ENCODE measurements at regions not wholly inside any gene's neighbourhood (a gene's known extent, or its start where the extent isn't known, plus 50 kb on each side); places are given as distances from the start of the nearest gene placed in this dataset.
"Not testable (repeated sequence)": the region's sequence is repeated elsewhere in the genome, so short reads cannot be mapped to it uniquely, and the experiment has no call there.

DNA sequence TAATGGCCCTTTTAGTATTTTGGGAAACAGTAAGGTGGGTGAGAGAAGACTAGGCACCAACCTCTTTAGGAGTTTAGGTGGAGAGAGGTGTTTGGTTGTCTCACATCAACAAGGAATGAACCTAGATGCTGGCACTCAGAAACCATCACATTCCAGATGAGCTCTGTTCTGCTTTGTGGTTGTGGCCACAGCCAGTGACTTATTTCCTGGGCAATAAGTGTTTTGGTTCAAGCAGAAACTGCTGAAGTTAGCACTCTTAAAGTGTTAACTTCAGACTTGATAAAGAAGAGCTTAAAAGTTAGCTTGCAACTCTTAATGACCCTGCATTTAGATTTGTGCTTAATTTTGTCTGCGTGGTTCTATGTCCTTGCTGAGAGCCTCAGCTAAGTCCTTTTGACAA lies 929.2 kb downstream of the SLC4A3 start:
- DNase-seq (ENCODE audit: low read depth) = peak; percentile 28

DNA sequence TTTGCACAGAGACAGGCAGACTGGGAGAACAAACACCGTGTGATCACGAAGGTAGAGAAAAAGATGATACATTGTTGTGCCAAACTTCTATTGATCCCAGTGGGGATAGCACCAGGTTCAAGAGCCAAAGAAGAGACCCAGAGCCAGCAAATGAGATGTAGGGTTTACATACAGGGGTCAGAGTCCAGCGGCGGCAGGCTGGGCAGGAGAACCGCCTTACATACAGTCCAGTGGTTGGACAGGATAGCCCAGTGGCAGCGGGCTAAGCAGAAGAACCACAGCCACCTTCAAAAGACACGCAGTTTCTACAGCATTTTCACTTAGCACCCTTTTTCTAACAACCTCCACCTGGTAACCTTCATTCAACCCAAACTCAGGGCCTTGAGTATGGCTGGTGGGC lies 932.8 kb downstream of the SLC4A3 start:
- no peak for DNase-seq (ENCODE audit: low read depth)

GRCh38 chr2:220562375-220563140 lies 935.1 kb downstream of the SLC4A3 start:
- no peak for DNase-seq (ENCODE audit: low read depth)

DNA sequence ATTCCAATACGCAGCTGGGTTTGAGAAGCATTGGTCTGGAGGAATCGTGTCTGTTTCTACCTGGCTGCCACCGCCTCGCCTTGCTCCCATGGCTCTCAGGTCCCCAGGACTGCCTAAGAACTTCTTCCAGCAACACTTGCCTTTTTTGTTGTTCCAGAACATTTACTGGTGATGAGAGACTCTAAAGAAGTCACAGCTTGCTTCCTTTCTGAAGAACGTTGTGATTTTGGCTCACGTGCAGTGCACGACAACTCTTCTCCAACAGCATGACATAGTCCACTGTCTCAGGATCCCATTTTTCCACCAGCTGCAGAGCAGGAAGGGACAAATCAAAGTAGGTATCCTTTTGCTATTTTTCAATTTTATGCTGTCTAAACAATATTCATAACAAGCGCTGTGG lies 940.9 kb downstream of the SLC4A3 start:
- no peak for DNase-seq (ENCODE audit: low read depth)

- no peak for DNase-seq (ENCODE audit: low read depth)
Measured at GRCh38 chr2:220569112-220569897, 941.9 kb downstream of the SLC4A3 start.

GRCh38 chr2:220572385-220572784 lies 945.0 kb downstream of the SLC4A3 start:
- DNase-seq (ENCODE audit: low read depth) = peak; percentile 33

- DNase-seq (ENCODE audit: low read depth) = no peak
Measured at GRCh38 chr2:220574038-220574437, 946.6 kb downstream of the SLC4A3 start.

DNA sequence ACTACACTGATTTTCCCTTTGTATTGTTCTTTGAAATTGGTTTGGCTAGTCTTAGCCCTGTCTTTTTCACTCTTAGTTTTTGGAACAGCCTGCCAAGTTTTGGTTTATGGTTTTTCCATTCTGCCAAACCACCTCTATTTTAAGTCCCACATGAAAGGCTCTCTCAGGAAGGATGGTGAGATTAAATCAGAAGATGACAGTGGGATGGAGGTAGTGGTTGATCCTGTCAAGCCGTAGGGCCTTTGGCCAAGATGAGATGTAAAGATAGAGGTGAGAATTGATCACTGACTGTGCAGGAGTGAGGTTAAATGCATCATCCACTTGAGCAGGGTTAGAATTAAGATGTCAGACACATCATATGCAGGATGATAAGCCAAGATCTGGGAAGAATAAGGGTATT lies 948.5 kb downstream of the SLC4A3 start:
- DNase-seq (ENCODE audit: low read depth) = no peak

- no peak for DNase-seq (ENCODE audit: low read depth)
Measured at GRCh38 chr2:220579452-220579851, 952.0 kb downstream of the SLC4A3 start.

- DNase-seq (ENCODE audit: low read depth) = no peak
Measured at GRCh38 chr2:220580113-220580512, 952.7 kb downstream of the SLC4A3 start.

- no peak for DNase-seq (ENCODE audit: low read depth)
Measured at GRCh38 chr2:220583725-220584124, 956.3 kb downstream of the SLC4A3 start.

DNA sequence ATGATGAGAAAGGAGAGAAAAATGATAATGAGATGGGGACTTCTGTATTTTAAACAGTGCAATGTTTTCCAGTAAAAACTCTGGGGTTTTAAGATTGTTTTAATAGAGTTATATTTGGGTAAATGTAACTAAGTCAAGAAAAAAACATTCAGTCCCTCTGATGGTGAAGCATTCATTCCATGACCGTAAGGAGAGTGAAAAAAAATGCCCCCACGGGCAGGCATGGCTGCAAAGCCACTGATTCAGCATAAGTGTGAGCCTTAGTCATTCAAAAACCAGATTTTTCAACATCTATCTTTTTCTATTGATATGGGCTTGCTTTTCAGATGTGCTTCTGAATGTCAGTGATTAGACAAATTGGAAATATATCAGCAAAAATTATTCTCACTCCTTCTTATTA lies 957.8 kb downstream of the SLC4A3 start:
- no peak for DNase-seq (ENCODE audit: low read depth)

GRCh38 chr2:220586980-220587530 lies 959.6 kb downstream of the SLC4A3 start:
- no peak for DNase-seq (ENCODE audit: low read depth)

- DNase-seq (ENCODE audit: low read depth) = no peak
Measured at GRCh38 chr2:220588148-220588547, 960.7 kb downstream of the SLC4A3 start.

DNA sequence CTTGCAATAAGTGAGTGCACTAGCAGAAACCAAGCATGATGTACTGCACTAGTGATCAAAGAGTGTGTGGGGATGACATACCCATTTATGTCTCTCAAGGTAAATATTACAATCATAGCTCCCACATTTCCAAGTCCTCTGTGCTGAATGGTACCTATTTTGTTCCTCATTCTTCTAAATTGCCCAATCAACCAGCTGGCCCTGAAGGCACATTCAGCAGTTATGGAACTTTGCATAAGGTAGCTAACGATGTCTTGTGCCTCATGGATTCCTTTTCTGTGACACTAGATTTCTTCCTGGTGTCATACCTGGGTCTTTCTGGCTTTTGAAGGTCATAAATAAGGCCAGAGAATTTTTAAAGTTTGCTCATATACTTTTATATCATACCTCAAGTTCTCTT lies 963.0 kb downstream of the SLC4A3 start:
- no peak for DNase-seq (ENCODE audit: low read depth)

- no peak for DNase-seq (ENCODE audit: low read depth)
Measured at GRCh38 chr2:220593526-220593925, 966.1 kb downstream of the SLC4A3 start.

DNA sequence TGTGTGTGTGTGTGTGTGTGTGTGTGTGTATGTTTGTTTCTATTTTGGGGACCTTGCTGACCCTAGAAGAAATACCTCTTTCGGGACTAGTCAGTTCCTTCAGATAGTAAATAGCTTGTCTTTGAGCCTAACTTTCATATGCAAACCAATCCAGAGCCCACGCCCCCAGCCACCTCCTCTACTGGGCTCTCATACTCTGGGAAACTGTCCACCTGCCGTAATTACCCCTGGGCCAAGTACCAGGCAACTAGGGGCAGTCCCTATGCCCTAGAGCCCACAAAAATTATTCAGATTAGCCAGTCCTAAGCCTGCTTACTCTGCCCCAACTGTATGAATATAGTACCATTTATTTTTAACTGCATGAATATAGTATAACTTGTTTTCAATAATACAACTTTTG lies 970.4 kb downstream of the EPHA4 start:
- no peak for DNase-seq (ENCODE audit: low read depth)

DNA sequence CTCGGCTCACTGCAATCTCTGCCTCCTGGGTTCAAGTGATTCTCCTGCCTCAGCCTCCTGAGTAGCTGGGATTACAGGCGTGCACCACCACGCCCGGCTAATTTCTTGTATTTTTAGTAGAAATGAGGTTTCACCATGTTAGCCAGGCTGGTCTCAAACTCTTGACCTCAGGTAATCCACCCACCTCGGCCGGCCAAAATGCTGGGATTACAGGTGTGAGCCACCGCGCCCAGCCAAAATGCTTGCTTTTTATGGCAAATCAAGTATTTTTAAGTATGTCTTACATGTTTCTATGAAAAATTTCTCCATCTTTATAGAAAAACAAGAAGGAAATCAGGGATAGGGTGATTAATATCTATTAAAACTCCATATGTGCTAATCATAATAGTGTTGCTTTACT lies 959.1 kb downstream of the EPHA4 start:
- not testable (repeated sequence) for DNase-seq (ENCODE audit: low read depth)

DNA sequence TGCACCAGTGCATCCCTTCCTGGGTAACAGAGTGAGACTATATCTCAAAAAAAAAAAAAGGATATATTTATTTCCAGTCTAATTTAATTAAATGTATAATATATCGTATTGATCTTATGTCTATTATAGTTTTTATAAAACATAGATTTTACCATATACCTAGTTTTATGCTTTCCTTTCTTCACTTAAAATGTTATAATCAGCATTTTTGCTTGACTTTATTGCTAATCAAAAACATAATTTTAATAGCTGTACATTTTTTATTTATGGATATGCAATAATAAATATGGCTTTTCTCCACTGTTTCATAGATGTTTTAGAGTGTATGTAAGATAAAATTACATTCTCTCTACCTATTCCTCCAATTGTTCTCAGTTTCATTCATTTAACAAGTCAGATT lies 958.0 kb downstream of the EPHA4 start:
- DNase-seq (ENCODE audit: low read depth) = no peak

GRCh38 chr2:220619525-220620220 lies 952.4 kb downstream of the EPHA4 start:
- DNase-seq (ENCODE audit: low read depth) = no peak

DNA sequence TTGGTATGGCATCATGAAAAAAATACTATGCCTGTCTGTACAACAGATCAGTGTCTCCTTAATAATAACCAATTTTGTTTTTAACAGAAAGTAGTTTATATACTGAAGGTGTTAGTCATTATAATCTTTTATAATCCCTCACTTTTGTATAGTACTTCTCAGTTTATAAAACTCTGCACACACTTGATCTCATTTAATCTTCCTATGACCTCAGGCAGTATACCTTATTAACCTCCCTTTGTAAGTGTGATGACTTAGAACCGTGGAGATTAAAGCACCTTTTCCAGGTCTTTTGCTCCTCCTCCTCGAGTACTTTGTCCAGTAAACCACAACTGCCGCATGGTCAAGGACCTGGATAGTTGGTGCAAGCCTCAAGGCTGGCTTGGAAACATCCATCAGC lies 945.5 kb downstream of the EPHA4 start:
- DNase-seq (ENCODE audit: low read depth) = no peak

DNA sequence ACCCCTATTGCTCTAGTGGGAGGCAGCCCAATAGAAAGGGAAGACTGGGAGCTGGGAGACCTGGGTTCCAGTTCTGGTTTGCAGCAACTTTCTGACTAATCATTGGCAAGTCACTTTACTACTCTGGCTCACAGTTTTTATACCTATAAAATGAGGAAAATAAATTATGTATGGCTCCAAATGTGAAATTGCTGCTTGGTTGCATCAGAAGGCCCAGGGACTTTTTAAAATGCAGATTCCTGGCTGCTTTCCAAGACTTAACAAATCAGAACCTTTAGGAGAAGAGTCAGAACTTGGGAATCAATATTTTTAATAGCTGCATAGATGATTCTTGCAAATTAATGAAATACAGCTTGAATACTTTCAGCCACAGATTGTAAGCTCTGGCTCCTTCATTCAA lies 943.9 kb downstream of the EPHA4 start:
- DNase-seq (ENCODE audit: low read depth) = peak; percentile 35

- no peak for DNase-seq (ENCODE audit: low read depth)
Measured at GRCh38 chr2:220641137-220641536, 931.0 kb downstream of the EPHA4 start.
